ENCODE measurements at regions not wholly inside any gene's neighbourhood (a gene's known extent, or its start where the extent isn't known, plus 50 kb on each side); places are given as distances from the start of the nearest gene placed in this dataset.

DNA sequence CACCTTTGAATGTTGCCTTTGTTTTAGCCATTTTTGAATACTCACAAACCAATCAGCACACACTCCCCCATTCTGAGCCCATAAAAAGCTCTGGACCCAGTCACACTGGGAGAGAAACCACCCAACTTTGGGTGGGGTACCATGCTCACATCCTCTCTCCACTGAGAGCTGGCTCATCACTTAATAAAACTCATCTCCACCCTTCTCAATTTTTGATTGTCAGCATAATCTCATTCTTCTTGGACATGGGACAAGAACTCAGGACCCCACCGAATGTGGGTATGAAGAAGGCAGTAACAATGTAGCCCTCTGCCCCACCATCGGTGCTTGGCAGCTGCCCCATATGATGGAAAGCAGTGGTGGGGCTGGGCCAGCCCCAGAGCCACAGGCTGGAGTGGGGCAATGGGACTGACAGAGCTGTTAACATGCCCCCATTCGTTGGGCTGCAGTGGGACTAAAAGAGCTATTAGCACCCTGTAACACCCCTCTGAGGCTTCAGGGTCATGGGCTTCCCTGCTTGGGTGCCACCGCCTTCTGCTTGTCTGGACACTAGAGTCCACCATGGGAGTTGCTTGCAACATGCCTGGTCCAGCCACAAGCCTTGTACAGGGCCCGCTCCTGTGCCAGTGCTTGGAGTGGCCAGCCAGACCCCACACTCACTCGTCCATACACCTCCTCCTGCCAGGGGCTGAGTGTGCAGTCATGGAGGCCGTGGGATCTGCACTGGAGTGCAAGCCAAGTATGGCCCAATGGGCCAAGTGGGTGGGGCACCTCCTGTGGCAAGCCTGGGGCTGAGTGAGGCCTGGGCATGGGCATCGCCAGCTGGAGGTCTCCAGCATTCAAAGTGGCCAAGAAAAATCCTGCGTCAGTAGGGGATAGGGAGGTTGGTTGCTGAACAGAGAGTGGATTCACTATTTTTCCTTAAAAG, 471.1 kb downstream of the TBC1D22A start:
- TF ChIP-seq ZNF274 (IDR thresholded peaks at IDR 0.05; ENCODE audit: low read depth, low read length) (no peak), TCF7L2 (IDR thresholded peaks at IDR 0.05; ENCODE audit: borderline replicate concordance, extremely low read depth, insufficient read depth, insufficient read length) (no peak), POLR2A (IDR thresholded peaks at IDR 0.05; ENCODE audit: borderline replicate concordance, extremely low read depth, insufficient read depth, insufficient read length) (no peak), ELF1 (IDR thresholded peaks at IDR 0.05; ENCODE audit: borderline replicate concordance, low read depth) (no peak), JUND (IDR thresholded peaks at IDR 0.05) (no peak), SIN3A (IDR thresholded peaks at IDR 0.05; ENCODE audit: low read depth) (no peak)
- TF ChIP-seq, protein P1, sequence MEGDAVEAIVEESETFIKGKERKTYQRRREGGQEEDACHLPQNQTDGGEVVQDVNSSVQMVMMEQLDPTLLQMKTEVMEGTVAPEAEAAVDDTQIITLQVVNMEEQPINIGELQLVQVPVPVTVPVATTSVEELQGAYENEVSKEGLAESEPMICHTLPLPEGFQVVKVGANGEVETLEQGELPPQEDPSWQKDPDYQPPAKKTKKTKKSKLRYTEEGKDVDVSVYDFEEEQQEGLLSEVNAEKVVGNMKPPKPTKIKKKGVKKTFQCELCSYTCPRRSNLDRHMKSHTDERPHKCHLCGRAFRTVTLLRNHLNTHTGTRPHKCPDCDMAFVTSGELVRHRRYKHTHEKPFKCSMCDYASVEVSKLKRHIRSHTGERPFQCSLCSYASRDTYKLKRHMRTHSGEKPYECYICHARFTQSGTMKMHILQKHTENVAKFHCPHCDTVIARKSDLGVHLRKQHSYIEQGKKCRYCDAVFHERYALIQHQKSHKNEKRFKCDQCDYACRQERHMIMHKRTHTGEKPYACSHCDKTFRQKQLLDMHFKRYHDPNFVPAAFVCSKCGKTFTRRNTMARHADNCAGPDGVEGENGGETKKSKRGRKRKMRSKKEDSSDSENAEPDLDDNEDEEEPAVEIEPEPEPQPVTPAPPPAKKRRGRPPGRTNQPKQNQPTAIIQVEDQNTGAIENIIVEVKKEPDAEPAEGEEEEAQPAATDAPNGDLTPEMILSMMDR (IDR thresholded peaks at IDR 0.05 in 2 of 3, conservative IDR thresholded peaks at IDR 0.05 in 1 of 3; ENCODE audit: borderline replicate concordance in 1 of 3, insufficient read depth in 1 of 3, low read depth in 2 of 3, low read length in 2 of 3): no peak
- TF ChIP-seq, protein P2, sequence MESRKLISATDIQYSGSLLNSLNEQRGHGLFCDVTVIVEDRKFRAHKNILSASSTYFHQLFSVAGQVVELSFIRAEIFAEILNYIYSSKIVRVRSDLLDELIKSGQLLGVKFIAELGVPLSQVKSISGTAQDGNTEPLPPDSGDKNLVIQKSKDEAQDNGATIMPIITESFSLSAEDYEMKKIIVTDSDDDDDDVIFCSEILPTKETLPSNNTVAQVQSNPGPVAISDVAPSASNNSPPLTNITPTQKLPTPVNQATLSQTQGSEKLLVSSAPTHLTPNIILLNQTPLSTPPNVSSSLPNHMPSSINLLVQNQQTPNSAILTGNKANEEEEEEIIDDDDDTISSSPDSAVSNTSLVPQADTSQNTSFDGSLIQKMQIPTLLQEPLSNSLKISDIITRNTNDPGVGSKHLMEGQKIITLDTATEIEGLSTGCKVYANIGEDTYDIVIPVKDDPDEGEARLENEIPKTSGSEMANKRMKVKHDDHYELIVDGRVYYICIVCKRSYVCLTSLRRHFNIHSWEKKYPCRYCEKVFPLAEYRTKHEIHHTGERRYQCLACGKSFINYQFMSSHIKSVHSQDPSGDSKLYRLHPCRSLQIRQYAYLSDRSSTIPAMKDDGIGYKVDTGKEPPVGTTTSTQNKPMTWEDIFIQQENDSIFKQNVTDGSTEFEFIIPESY (IDR thresholded peaks at IDR 0.05; ENCODE audit: extremely low read depth, insufficient replicate concordance, low read length): no peak
- TF ChIP-seq, protein P3, sequence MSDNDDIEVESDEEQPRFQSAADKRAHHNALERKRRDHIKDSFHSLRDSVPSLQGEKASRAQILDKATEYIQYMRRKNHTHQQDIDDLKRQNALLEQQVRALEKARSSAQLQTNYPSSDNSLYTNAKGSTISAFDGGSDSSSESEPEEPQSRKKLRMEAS (IDR thresholded peaks at IDR 0.05): no peak
